ENCODE measurements at regions not wholly inside any gene's neighbourhood (a gene's known extent, or its start where the extent isn't known, plus 50 kb on each side); places are given as distances from the start of the nearest gene placed in this dataset.
A peak's percentile ranks its signal among the peaks of the same experiment; 100 is the strongest.

DNA sequence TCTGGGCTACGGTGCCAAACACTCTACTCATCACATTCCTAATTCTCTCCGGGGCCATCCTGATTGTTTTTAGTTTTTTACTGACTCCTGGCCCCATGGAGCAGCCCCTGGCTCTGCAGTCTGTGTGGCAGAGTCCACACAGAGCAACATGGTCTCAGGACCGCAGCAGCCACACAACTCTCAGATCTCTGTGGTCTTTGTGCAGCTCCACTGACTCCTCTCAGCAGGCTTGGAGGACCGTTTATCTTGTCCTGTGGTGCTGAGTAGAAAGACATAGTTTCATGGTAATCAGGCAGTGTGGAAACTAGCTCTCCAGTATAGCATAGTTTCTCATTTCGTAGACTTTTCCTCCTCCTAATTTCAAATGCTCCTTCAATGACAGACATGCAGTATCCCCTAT is 168.4 kb downstream of the EDN1 start:
- DNase-seq (ENCODE audit: low spot score in 2 of 2): no peak
- Histone ChIP-seq H3K4me1 (no peaks in the 10 kb centered on the region), H3K27me3 (no peaks in the 10 kb centered on the region), H3K36me3 (no peaks in the 10 kb centered on the region), H3K4me3 (no peak overlapping the region), H3K27ac (no peak overlapping the region), H3K9me3 (peaks cover 4 to 10% of the 10 kb centered on the region in 2 donors)
- intact Hi-C loops (cut with DNase I; ENCODE audit: low total_unique reads): no loop called here
- TF ChIP-seq POLR2A (IDR thresholded peaks at IDR 0.05) (no peak), POLR2AphosphoS5 (IDR thresholded peaks at IDR 0.05) (no peak)
- TF ChIP-seq, protein P1, sequence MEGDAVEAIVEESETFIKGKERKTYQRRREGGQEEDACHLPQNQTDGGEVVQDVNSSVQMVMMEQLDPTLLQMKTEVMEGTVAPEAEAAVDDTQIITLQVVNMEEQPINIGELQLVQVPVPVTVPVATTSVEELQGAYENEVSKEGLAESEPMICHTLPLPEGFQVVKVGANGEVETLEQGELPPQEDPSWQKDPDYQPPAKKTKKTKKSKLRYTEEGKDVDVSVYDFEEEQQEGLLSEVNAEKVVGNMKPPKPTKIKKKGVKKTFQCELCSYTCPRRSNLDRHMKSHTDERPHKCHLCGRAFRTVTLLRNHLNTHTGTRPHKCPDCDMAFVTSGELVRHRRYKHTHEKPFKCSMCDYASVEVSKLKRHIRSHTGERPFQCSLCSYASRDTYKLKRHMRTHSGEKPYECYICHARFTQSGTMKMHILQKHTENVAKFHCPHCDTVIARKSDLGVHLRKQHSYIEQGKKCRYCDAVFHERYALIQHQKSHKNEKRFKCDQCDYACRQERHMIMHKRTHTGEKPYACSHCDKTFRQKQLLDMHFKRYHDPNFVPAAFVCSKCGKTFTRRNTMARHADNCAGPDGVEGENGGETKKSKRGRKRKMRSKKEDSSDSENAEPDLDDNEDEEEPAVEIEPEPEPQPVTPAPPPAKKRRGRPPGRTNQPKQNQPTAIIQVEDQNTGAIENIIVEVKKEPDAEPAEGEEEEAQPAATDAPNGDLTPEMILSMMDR (IDR thresholded peaks at IDR 0.05): no peak

DNA sequence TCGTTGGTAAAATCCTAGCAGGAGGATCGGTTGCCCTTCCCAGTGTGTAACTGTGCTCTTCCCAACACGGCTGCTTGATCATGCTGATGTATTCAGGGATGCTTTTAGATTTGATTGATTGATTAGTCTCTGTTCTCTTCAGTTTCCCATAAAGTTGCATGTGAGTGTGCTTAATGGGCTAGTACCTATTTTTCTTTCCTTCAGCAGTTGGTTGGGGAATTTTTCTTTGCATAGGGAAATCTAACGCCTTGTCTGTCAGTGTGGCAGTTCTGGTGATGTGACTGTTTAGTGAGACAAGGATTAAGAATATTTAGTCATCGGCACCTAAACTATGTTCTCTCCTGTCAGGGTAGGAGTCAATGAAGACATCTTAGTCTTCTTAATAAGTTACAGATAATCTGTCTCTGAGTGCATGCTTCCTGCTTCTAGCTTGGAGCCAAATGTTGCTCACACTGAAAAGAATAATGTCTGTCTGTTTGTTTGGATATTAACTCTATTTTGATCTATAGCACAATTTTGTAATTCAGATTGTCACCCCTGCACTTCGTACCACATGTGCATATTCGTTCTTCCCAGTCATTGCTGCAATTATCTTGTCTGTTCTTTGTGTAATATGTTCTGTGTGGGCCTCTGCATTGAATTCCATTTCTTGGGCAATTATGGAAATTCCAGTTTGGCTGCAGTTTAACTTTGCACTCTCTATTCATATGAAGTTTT is 169.9 kb downstream of the EDN1 start:
- intact Hi-C loops (cut with DNase I; ENCODE audit: low total_unique reads): no loop called here
- TF ChIP-seq, protein P1 (IDR thresholded peaks at IDR 0.05): no peak

DNA sequence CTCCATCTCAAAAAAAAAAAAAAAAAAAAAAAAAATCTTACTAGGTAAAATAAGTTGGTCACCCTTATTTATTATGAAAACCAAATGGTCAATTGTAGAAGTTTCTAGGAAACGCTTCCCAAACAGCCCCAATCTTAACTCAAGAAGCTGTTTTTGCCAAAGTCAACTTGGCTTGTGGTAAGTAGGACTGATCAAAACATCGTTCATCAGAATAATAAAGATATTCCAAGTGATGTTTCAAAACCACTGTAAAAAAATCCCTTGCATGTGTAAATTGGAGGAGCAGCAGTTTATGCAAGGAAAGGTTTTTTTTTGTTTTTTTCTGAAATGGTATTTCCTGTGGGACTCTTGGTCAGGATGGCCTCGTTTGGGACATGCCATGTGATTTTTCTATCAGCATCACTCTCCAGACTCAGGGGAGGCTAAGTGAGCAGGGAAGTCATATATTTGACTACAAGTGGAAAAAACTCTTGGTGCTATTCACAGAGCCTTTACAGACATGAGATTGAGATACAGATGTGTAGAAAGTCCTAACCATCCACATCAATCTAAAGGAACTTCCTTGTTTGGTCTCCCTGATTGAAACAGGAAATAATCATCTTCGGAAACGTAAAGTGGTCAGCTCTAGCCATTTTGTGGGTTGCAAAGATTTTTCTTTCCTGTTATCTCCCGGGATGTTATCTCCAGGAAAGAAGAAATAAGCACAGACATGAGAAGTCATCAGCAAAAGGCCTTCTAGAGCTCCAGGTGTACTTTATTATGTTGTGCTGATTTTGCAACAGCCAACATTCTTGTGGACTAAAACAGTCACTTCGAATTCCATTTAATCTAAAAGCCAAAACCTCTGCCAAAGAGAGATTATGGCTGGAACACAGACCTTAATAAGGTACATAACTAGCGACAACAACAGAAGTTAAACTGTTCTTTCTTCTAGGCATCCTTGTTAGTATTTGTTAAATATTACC is 177.8 kb downstream of the EDN1 start:
- H3K27me3 ChIP-seq: no peaks in the 10 kb centered on the region
- H3K4me3 ChIP-seq: no peak overlapping the region
- intact Hi-C loops (cut with DNase I; ENCODE audit: low total_unique reads): no loop called here
- H3K4me1 ChIP-seq: no peaks in the 10 kb centered on the region
- H3K9me3 ChIP-seq: no peaks in the 10 kb centered on the region
- TF ChIP-seq POLR2A (IDR thresholded peaks at IDR 0.05) (no peak), POLR2AphosphoS5 (IDR thresholded peaks at IDR 0.05) (no peak)
- TF ChIP-seq, protein P1 (IDR thresholded peaks at IDR 0.05): no peak
- H3K27ac ChIP-seq: peak overlapping the region in 1 of 2 donors; percentile 65
- no peaks in the 10 kb centered on the region for H3K36me3 ChIP-seq
- DNase-seq (ENCODE audit: low spot score in 2 of 2): no peak

More for the DNA sequence above, 169.9 kb downstream of the EDN1 start:
- Histone ChIP-seq H3K36me3 (no peaks in the 10 kb centered on the region), H3K4me3 (no peak overlapping the region), H3K4me1 (no peaks in the 10 kb centered on the region), H3K27ac (no peak overlapping the region), H3K9me3 (no peaks in the 10 kb centered on the region), H3K27me3 (no peaks in the 10 kb centered on the region)
- DNase-seq (ENCODE audit: low spot score in 2 of 2): no peak

DNA sequence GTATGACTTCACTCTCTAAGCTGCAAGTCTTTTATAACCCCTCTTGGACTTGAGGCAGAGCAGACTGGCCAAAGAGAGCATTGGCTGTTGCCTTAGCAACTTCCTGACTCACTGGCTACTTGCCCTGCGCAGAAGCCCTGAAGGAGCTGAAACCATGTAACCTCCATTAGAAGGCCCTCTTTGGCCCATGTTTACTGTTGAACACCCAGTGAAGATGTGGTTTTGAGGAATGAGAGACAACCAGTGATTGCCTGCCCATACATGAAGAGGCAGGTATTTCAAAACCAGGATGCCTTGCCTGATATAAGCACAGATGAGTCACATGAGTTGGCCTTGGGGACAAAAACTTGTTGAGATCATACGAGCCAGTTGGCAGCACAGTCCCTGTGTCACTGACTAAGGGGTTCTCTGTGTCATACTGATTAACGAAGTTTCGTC is 182.5 kb downstream of the EDN1 start:
- H3K27ac ChIP-seq: peak overlapping the region; percentile 76 to 77
- peak; percentile 25 to 83 (median 72) for TF ChIP-seq POLR2AphosphoS5 (IDR thresholded peaks at IDR 0.05)
- TF ChIP-seq, protein P1 (IDR thresholded peaks at IDR 0.05): no peak

DNA sequence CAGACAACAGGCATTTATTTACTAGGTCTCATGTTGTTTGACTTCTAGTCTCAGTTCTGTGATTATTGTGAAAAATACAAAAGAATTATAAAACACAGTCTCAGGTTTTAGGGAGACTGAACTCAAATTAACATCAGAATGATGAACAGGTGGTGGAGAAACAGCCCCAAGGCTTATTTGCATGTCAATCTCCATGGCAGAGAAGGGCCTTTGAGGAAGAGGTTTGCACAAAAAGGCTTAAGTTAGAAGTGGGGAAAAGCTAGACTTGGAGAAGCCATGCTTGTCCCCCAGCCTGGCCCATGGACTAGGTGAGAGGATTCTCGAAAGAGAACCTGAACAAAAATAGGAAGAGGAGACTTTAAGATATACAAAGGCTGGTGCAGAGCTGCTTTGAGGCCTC is 183.3 kb downstream of the EDN1 start:
- no peaks in the 10 kb centered on the region for H3K4me1 ChIP-seq
- H3K4me3 ChIP-seq: no peak overlapping the region
- intact Hi-C loops (cut with DNase I; ENCODE audit: low total_unique reads): no loop called here
- no peak for DNase-seq (ENCODE audit: low spot score in 2 of 2)
- H3K27me3 ChIP-seq: no peaks in the 10 kb centered on the region
- TF ChIP-seq, protein P1 (IDR thresholded peaks at IDR 0.05): no peak
- no peak for TF ChIP-seq POLR2A (IDR thresholded peaks at IDR 0.05)
- no peak for TF ChIP-seq POLR2AphosphoS5 (IDR thresholded peaks at IDR 0.05)
- H3K36me3 ChIP-seq: no peaks in the 10 kb centered on the region
- peak overlapping the region; percentile 20 to 77 for H3K27ac ChIP-seq
- H3K9me3 ChIP-seq: no peaks in the 10 kb centered on the region

More for the DNA sequence above, 182.5 kb downstream of the EDN1 start:
- DNase-seq (ENCODE audit: low spot score in 2 of 2): peak; percentile 55 to 93
- H3K27me3 ChIP-seq: no peaks in the 10 kb centered on the region
- no peaks in the 10 kb centered on the region for H3K9me3 ChIP-seq
- no peaks in the 10 kb centered on the region for H3K36me3 ChIP-seq
- no peak overlapping the region for H3K4me3 ChIP-seq
- no peaks in the 10 kb centered on the region for H3K4me1 ChIP-seq
- intact Hi-C loops (cut with DNase I; ENCODE audit: low total_unique reads): no loop called here

Data from breast epithelium (tissue), 4 donors.